ENCODE measurements at regions not wholly inside any gene's neighbourhood (a gene's known extent, or its start where the extent isn't known, plus 50 kb on each side); places are given as distances from the start of the nearest gene placed in this dataset.

GRCh38 chr19:34109596-34109995 lies 62.7 kb upstream of the LSM14A start:
- H3K27ac Mint-ChIP-seq (ENCODE audit: unreplicated experiment), result no peak overlapping the region
- H3K27me3 Mint-ChIP-seq (ENCODE audit: unreplicated experiment), result peaks cover 3% of the 10 kb centered on the region
- H3K36me3 Mint-ChIP-seq (ENCODE audit: low read depth, unreplicated experiment), result no peaks in the 10 kb centered on the region
- H3K9me3 Mint-ChIP-seq (ENCODE audit: unreplicated experiment), result no peaks in the 10 kb centered on the region
- H3K4me3 Mint-ChIP-seq (ENCODE audit: unreplicated experiment), result no peak overlapping the region
- no peak for DNase-seq (ENCODE audit: low spot score)
- no peaks in the 10 kb centered on the region for H3K4me1 Mint-ChIP-seq (ENCODE audit: unreplicated experiment)
- TF ChIP-seq CTCF (IDR thresholded peaks at IDR 0.05; ENCODE audit: unreplicated experiment), result no peak

GRCh38 chr19:34118879-34119748 lies 53.2 kb upstream of the LSM14A start:
- no peaks in the 10 kb centered on the region for H3K36me3 Mint-ChIP-seq (ENCODE audit: low read depth, unreplicated experiment)
- TF ChIP-seq CTCF (IDR thresholded peaks at IDR 0.05; ENCODE audit: unreplicated experiment), result no peak
- H3K4me3 Mint-ChIP-seq (ENCODE audit: unreplicated experiment), result no peak overlapping the region

GRCh38 chr19:34120141-34120540 lies 52.2 kb upstream of the LSM14A start:
- H3K4me3 Mint-ChIP-seq (ENCODE audit: unreplicated experiment), result no peak overlapping the region
- no peak for TF ChIP-seq CTCF (IDR thresholded peaks at IDR 0.05; ENCODE audit: unreplicated experiment)
- no peaks in the 10 kb centered on the region for H3K9me3 Mint-ChIP-seq (ENCODE audit: unreplicated experiment)
- no peak for DNase-seq (ENCODE audit: low spot score)
- peaks cover 5% of the 10 kb centered on the region for H3K4me1 Mint-ChIP-seq (ENCODE audit: unreplicated experiment)
- no peaks in the 10 kb centered on the region for H3K36me3 Mint-ChIP-seq (ENCODE audit: low read depth, unreplicated experiment)
- peaks cover 1% of the 10 kb centered on the region for H3K27me3 Mint-ChIP-seq (ENCODE audit: unreplicated experiment)
- H3K27ac Mint-ChIP-seq (ENCODE audit: unreplicated experiment), result no peak overlapping the region

More at GRCh38 chr19:34118879-34119748, 53.2 kb upstream of the LSM14A start:
- Mint-ChIP-seq H3K27ac (ENCODE audit: unreplicated experiment) (no peak overlapping the region), H3K4me1 (ENCODE audit: unreplicated experiment) (peaks cover 5% of the 10 kb centered on the region), H3K9me3 (ENCODE audit: unreplicated experiment) (no peaks in the 10 kb centered on the region), H3K27me3 (ENCODE audit: unreplicated experiment) (peaks cover 1% of the 10 kb centered on the region)
- no peak for DNase-seq (ENCODE audit: low spot score)

GRCh38 chr19:34120846-34121639 lies 51.3 kb upstream of the LSM14A start:
- no peaks in the 10 kb centered on the region for H3K36me3 Mint-ChIP-seq (ENCODE audit: low read depth, unreplicated experiment)
- H3K27ac Mint-ChIP-seq (ENCODE audit: unreplicated experiment), result no peak overlapping the region
- no peak overlapping the region for H3K4me3 Mint-ChIP-seq (ENCODE audit: unreplicated experiment)
- no peaks in the 10 kb centered on the region for H3K9me3 Mint-ChIP-seq (ENCODE audit: unreplicated experiment)
- peaks cover 1% of the 10 kb centered on the region for H3K27me3 Mint-ChIP-seq (ENCODE audit: unreplicated experiment)
- H3K4me1 Mint-ChIP-seq (ENCODE audit: unreplicated experiment), result peaks cover 5% of the 10 kb centered on the region
- TF ChIP-seq CTCF (IDR thresholded peaks at IDR 0.05; ENCODE audit: unreplicated experiment), result peak; percentile 81
- DNase-seq (ENCODE audit: low spot score), result peak; percentile 55
